DOHH2 (cell line): ENCODE measurements at regions not wholly inside any gene's neighbourhood (a gene's known extent, or its start where the extent isn't known, plus 50 kb on each side); places are given as distances from the start of the nearest gene placed in this dataset.

Experiments
- H3F3A ChIP-seq: fragments of 200-600 bp; sonication (generic), shearing (Covaris generic); 2 replicates; pipeline ENCODE4 v1.6.0; 2016; ENCODE audit warnings: antibody characterized with exemption, mild to moderate bottlenecking; ENCODE audit not compliant: control insufficient read depth, insufficient read depth
- H3K27ac ChIP-seq: fragments of 200-600 bp; sonication (generic); 2 replicates; pipeline ENCODE4 v1.5.1; 2014; ENCODE audit warnings: low read depth, mild to moderate bottlenecking, low read length, moderate library complexity
- H3K27me3 ChIP-seq: fragments of 200-600 bp; sonication (generic); 2 replicates; pipeline ENCODE4 v1.6.1; 2014; ENCODE audit warnings: mild to moderate bottlenecking, low read length, mixed read lengths; ENCODE audit not compliant: control insufficient read depth
- H3K36me3 ChIP-seq: fragments of 200-600 bp; sonication (generic); 2 replicates; pipeline ENCODE4 v1.6.1; 2014; ENCODE audit warnings: mild to moderate bottlenecking, low read length, moderate library complexity, mixed read lengths; ENCODE audit not compliant: control insufficient read depth
- H3K4me1 ChIP-seq: fragments of 200-600 bp; sonication (generic); 2 replicates; pipeline ENCODE4 v1.6.1; 2014; ENCODE audit warnings: mild to moderate bottlenecking, low read length, mixed read lengths; ENCODE audit not compliant: control insufficient read depth
- H3K4me2 ChIP-seq: fragments of 200-600 bp; sonication (generic); 2 replicates; pipeline ENCODE4 v1.6.0; 2014; ENCODE audit warnings: mild to moderate bottlenecking, low read length, moderate library complexity
- H3K4me3 ChIP-seq: fragments of 200-600 bp; sonication (generic); 2 replicates; pipeline ENCODE4 v1.5.1; 2014; ENCODE audit warnings: mild to moderate bottlenecking, low read length, mixed read lengths
- H3K79me2 ChIP-seq: fragments of 200-600 bp; sonication (generic); 2 replicates; pipeline ENCODE4 v1.6.1; 2014; ENCODE audit warnings: mild to moderate bottlenecking, low read length, mixed read lengths; ENCODE audit not compliant: control insufficient read depth
- H3K9me2 ChIP-seq: fragments of 200-600 bp; sonication (generic); replicated peaks from 2 replicates; pipeline ENCODE4 v1.6.1; 2014; ENCODE audit warnings: mild to moderate bottlenecking, low read length, mixed read lengths; ENCODE audit not compliant: control insufficient read depth
- H3K9me3 ChIP-seq: fragments of 200-600 bp; sonication (generic); 2 replicates; pipeline ENCODE4 v1.6.1; 2014; ENCODE audit warnings: antibody characterized with exemption, low read length, mixed read lengths; ENCODE audit not compliant: control insufficient read depth, insufficient read depth
- H4K20me1 ChIP-seq: fragments of 200-600 bp; sonication (generic); 2 replicates; pipeline ENCODE4 v1.6.0; 2014; ENCODE audit warnings: low read depth, mild to moderate bottlenecking, antibody characterized with exemption, low read length, moderate library complexity; ENCODE audit not compliant: control insufficient read depth, insufficient read depth
- CTCF ChIP-seq: fragments of 200-600 bp; sonication (generic); IDR thresholded peaks from one replicate; pipeline ENCODE4 v1.5.1; 2014; ENCODE audit warnings: antibody characterized with exemption, mild to moderate bottlenecking, low read depth, low read length; ENCODE audit not compliant: poor library complexity, severe bottlenecking
- EZH2phosphoT487 ChIP-seq: fragments of 200-600 bp; sonication (generic); IDR thresholded peaks from 2 replicates; pipeline ENCODE4 v1.6.1; 2017; ENCODE audit warnings: borderline replicate concordance, mild to moderate bottlenecking, antibody characterized with exemption, low read length, moderate library complexity, mixed read lengths

DNA sequence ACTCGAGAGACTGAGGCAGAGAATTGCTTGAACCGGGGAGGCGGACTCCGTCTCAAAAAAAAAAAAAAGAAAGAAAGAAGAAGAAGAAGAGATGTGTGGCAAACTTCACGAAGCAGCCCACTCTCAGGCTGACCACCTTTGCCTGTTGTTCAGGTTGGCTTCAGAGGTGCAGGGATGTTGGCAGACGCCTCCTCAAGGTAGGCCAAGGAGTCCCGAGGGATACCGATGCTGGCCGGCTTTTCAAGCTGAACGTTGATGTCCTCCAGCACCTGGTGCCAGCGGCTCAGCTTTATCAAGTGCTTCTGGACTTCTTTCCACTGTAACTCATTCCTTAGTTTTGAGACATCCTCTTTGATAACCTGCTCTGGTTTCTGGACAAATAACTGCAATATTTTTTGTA is 243.8 kb upstream of the ADGRL2 start:
- Histone ChIP-seq H4K20me1 (no peaks in the 10 kb centered on the region), H3K9me2 (no peaks in the 10 kb centered on the region; the same call in 1 of the 2 replicates), H3K9me3 (no peaks in the 10 kb centered on the region), H3F3A (no peaks in the 10 kb centered on the region), H3K4me3 (no peak overlapping the region), H3K36me3 (no peaks in the 10 kb centered on the region), H3K27ac (no peak overlapping the region), H3K4me1 (no peaks in the 10 kb centered on the region), H3K27me3 (no peaks in the 10 kb centered on the region), H3K4me2 (no peak overlapping the region), H3K79me2 (no peaks in the 10 kb centered on the region)
- no peak for TF ChIP-seq CTCF
- TF ChIP-seq EZH2phosphoT487: no peak

- TF ChIP-seq EZH2phosphoT487 (no peak), CTCF (no peak)
- H3F3A ChIP-seq: no peaks in the 10 kb centered on the region
- no peaks in the 10 kb centered on the region for H3K79me2 ChIP-seq
These were observed 246.2 kb upstream of the ADGRL2 start for GRCh38 chr1:81554534-81554933.

GRCh38 chr1:81554108-81554507 is 246.6 kb upstream of the ADGRL2 start:
- Histone ChIP-seq H3K9me2 (no peaks in the 10 kb centered on the region; the same call in 1 of the 2 replicates), H3F3A (no peaks in the 10 kb centered on the region), H4K20me1 (no peaks in the 10 kb centered on the region), H3K4me3 (no peak overlapping the region), H3K27ac (no peak overlapping the region), H3K79me2 (no peaks in the 10 kb centered on the region), H3K27me3 (no peaks in the 10 kb centered on the region), H3K36me3 (no peaks in the 10 kb centered on the region), H3K4me1 (no peaks in the 10 kb centered on the region), H3K9me3 (no peaks in the 10 kb centered on the region), H3K4me2 (no peak overlapping the region)
- TF ChIP-seq EZH2phosphoT487 (no peak), CTCF (no peak)

More at GRCh38 chr1:81554534-81554933, 246.2 kb upstream of the ADGRL2 start:
- Histone ChIP-seq H3K9me2 (no peaks in the 10 kb centered on the region; the same call in 1 of the 2 replicates), H3K9me3 (no peaks in the 10 kb centered on the region), H3K27ac (no peak overlapping the region), H3K27me3 (no peaks in the 10 kb centered on the region), H4K20me1 (no peaks in the 10 kb centered on the region), H3K4me3 (no peak overlapping the region), H3K36me3 (no peaks in the 10 kb centered on the region), H3K4me2 (no peak overlapping the region), H3K4me1 (no peaks in the 10 kb centered on the region)

- no peak overlapping the region for H3K27ac ChIP-seq
- H3K27me3 ChIP-seq: no peaks in the 10 kb centered on the region
- no peaks in the 10 kb centered on the region for H4K20me1 ChIP-seq
- no peaks in the 10 kb centered on the region for H3K9me3 ChIP-seq
- TF ChIP-seq CTCF (no peak), EZH2phosphoT487 (no peak)
- H3K36me3 ChIP-seq: no peaks in the 10 kb centered on the region
- no peaks in the 10 kb centered on the region for H3K4me1 ChIP-seq
- H3F3A ChIP-seq: no peaks in the 10 kb centered on the region
- H3K4me2 ChIP-seq: no peak overlapping the region
- no peaks in the 10 kb centered on the region; the same call in 1 of the 2 replicates for H3K9me2 ChIP-seq
- no peaks in the 10 kb centered on the region for H3K79me2 ChIP-seq
- H3K4me3 ChIP-seq: no peak overlapping the region
These were observed 247.2 kb upstream of the ADGRL2 start for GRCh38 chr1:81553503-81553902.
